Uterus (tissue), 3 donors: ENCODE measurements at regions not wholly inside any gene's neighbourhood (a gene's known extent, or its start where the extent isn't known, plus 50 kb on each side); places are given as distances from the start of the nearest gene placed in this dataset.

ENCODE experiments used
- DNase-seq, 2 donors: peaks; one replicate each; pipeline ENCODE4 v3.0.0-alpha.2; 2019 to 2020
- H3K27ac ChIP-seq, 2 donors: fragments of 200-600 bp; sonication (generic); 1 replicate in 1 of 2; 2 replicates in 1 of 2; pipeline ENCODE4 v1.5.1; 2016 to 2018
- H3K27me3 ChIP-seq, 2 donors: fragments of 200-600 bp; sonication (generic); one replicate each; pipeline ENCODE4 v1.5.1; 2018 to 2019; ENCODE audit warnings: control low read depth in 1 of 2
- H3K36me3 ChIP-seq, 2 donors: fragments of 200-600 bp; sonication (generic); one replicate each; pipeline ENCODE4 v1.5.1; 2019; ENCODE audit warnings: control low read depth in 1 of 2
- H3K4me1 ChIP-seq, 2 donors: fragments of 200-600 bp; sonication (generic); one replicate each; pipeline ENCODE4 v1.5.1; 2018 to 2019; ENCODE audit warnings: control low read depth in 1 of 2
- H3K4me3 ChIP-seq, 2 donors: fragments of 200-600 bp; sonication (generic); 1 replicate in 1 of 2; 2 replicates in 1 of 2; pipeline ENCODE4 v1.5.1; 2018 to 2019; ENCODE audit warnings: mild to moderate bottlenecking in 1 of 2
- H3K9me3 ChIP-seq, 2 donors: fragments of 200-600 bp; sonication (generic); one replicate each; pipeline ENCODE4 v1.5.1; 2019; ENCODE audit warnings: control low read depth in 1 of 2
- POLR2A ChIP-seq, 2 donors: fragments of 450-650 bp; IDR thresholded peaks; one replicate each; pipeline ENCODE4 v1.6.1; 2016; ENCODE audit warnings: antibody characterized with exemption in 2 of 2, mild to moderate bottlenecking in 1 of 2, moderate library complexity in 1 of 2
- intact Hi-C: fragments of 100-400 bp; cut with DNase I; formaldehyde crosslinking; loops from one replicate; pipeline ENCODE4 v1.15.1; 2023; ENCODE audit warnings: low total_unique reads
- TF ChIP-seq, protein P1 (sequence below), 4 experiments: fragments of 200-600 bp in 2 of 4; fragments of 450-650 bp in 2 of 4; sonication (generic) in 2 of 4; IDR thresholded peaks; one replicate each; pipeline ENCODE4 v1.5.1; 2016 to 2019; ENCODE audit warnings: antibody characterized with exemption in 4 of 4, mild to moderate bottlenecking in 2 of 4, moderate library complexity in 1 of 4
- donor health status: DM: yes; HTN: yes; CAD: no.

GRCh38 chr1:29762635-29763034 lies 526.3 kb downstream of the PTPRU start:
- no peaks in the 10 kb centered on the region for H3K27me3 ChIP-seq

GRCh38 chr1:29761159-29761928 lies 525.0 kb downstream of the PTPRU start:
- no peaks in the 10 kb centered on the region for H3K4me1 ChIP-seq
- TF ChIP-seq, protein P1, sequence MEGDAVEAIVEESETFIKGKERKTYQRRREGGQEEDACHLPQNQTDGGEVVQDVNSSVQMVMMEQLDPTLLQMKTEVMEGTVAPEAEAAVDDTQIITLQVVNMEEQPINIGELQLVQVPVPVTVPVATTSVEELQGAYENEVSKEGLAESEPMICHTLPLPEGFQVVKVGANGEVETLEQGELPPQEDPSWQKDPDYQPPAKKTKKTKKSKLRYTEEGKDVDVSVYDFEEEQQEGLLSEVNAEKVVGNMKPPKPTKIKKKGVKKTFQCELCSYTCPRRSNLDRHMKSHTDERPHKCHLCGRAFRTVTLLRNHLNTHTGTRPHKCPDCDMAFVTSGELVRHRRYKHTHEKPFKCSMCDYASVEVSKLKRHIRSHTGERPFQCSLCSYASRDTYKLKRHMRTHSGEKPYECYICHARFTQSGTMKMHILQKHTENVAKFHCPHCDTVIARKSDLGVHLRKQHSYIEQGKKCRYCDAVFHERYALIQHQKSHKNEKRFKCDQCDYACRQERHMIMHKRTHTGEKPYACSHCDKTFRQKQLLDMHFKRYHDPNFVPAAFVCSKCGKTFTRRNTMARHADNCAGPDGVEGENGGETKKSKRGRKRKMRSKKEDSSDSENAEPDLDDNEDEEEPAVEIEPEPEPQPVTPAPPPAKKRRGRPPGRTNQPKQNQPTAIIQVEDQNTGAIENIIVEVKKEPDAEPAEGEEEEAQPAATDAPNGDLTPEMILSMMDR (IDR thresholded peaks at IDR 0.05): no peak
- no peak for TF ChIP-seq POLR2A (IDR thresholded peaks at IDR 0.05)

More at GRCh38 chr1:29762635-29763034, 526.3 kb downstream of the PTPRU start:
- intact Hi-C loops: no loop called here
- Histone ChIP-seq H3K4me3 (no peak overlapping the region), H3K27ac (no peak overlapping the region), H3K36me3 (no peaks in the 10 kb centered on the region), H3K4me1 (no peaks in the 10 kb centered on the region), H3K9me3 (no peaks in the 10 kb centered on the region)
- no peak for TF ChIP-seq POLR2A (IDR thresholded peaks at IDR 0.05)
- TF ChIP-seq, protein P1 (IDR thresholded peaks at IDR 0.05): no peak
- DNase-seq: no peak

GRCh38 chr1:29760067-29760564 lies 523.8 kb downstream of the PTPRU start:
- intact Hi-C loops: no loop called here
- H3K36me3 ChIP-seq: no peaks in the 10 kb centered on the region
- no peaks in the 10 kb centered on the region for H3K4me1 ChIP-seq
- no peak for DNase-seq
- H3K27ac ChIP-seq: no peak overlapping the region
- H3K4me3 ChIP-seq: no peak overlapping the region
- H3K9me3 ChIP-seq: no peaks in the 10 kb centered on the region
- TF ChIP-seq POLR2A (IDR thresholded peaks at IDR 0.05): no peak
- TF ChIP-seq, protein P1 (IDR thresholded peaks at IDR 0.05): no peak
- H3K27me3 ChIP-seq: no peaks in the 10 kb centered on the region

More at GRCh38 chr1:29761159-29761928, 525.0 kb downstream of the PTPRU start:
- Histone ChIP-seq H3K9me3 (no peaks in the 10 kb centered on the region), H3K4me3 (no peak overlapping the region), H3K27me3 (no peaks in the 10 kb centered on the region), H3K36me3 (no peaks in the 10 kb centered on the region), H3K27ac (no peak overlapping the region)
- intact Hi-C loops: no loop called here
- no peak for DNase-seq

DNA sequence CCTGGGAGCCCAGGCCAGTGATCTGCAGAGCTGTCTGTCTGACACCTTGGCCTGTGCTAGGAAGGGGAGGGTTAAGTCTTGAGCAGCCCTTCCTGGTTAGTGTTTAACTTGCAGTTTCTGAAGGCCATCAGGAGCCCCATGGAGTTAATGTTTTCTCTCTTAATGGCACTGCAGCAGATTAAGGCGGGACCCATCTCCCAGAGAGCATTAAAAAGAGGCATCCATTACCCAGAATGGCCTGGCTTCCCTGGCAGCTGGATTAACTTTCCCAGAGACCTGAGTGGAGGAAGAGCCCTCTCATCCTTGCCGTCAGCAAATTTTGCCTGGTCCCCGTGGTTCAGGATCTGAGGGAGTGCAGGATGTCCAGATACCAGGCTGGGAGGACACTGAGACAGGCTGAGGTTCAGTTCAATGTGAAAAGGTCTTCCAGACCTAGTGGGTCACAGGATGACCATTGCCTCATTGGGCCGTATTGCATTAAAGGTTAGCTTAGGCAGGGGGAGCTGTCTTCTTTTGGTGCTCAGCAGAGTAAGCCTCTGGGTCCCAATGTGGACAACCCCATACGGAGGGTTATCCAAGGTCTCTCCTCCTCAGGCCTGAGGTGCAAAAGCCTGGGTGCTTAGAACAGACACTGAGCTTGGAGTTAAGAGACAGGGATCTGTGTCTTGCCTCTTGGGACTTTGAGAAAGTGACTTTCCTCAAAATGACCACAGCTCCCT lies 522.6 kb downstream of the PTPRU start:
- intact Hi-C loops: no loop called here
- no peaks in the 10 kb centered on the region for H3K27me3 ChIP-seq
- TF ChIP-seq POLR2A (IDR thresholded peaks at IDR 0.05): no peak
- TF ChIP-seq, protein P1 (IDR thresholded peaks at IDR 0.05): no peak
- no peak for DNase-seq
- H3K4me1 ChIP-seq: no peaks in the 10 kb centered on the region
- no peak overlapping the region for H3K27ac ChIP-seq
- H3K4me3 ChIP-seq: no peak overlapping the region
- no peaks in the 10 kb centered on the region for H3K36me3 ChIP-seq
- H3K9me3 ChIP-seq: no peaks in the 10 kb centered on the region
